GM12874 (cell line): ENCODE measurements at regions not wholly inside any gene's neighbourhood (a gene's known extent, or its start where the extent isn't known, plus 50 kb on each side); places are given as distances from the start of the nearest gene placed in this dataset.

Experiments used
- TF ChIP-seq, protein P1 (sequence below): IDR thresholded peaks from 2 replicates; pipeline ENCODE4 v1.5.1; 2011; ENCODE audit warnings: low read depth, mild to moderate bottlenecking, control low read depth, low read length, moderate library complexity; ENCODE audit not compliant: insufficient read depth

DNA sequence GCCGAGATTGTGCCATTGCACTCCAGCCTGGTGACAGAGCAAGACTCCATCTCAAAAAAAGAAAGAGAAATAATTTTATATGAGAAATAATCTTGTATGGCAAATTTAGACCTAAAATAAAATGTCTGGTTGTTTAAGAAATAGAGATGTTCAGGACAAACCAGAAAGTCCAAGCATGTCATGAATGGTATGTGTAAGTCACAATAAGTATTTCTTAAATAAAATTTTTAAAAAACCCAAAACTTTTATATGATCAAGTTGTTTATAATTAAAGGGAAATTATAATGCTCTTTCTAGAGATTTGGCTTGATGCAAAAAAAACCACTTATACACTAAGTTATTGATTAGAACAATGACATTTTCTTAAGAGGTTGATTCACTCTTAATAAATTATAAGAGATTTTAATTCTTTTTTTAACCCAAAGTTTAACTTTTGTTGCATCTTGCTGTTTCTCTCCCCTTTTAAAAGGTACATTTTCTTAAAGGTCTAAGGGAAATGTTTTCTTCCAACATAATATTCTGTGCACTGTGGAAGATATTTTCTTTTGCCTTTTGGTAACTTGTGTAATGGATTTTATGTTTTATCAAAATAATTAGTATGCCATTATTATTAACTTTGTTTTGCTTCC lies 105.7 kb downstream of the RTP4 start:
- TF ChIP-seq, protein P1, sequence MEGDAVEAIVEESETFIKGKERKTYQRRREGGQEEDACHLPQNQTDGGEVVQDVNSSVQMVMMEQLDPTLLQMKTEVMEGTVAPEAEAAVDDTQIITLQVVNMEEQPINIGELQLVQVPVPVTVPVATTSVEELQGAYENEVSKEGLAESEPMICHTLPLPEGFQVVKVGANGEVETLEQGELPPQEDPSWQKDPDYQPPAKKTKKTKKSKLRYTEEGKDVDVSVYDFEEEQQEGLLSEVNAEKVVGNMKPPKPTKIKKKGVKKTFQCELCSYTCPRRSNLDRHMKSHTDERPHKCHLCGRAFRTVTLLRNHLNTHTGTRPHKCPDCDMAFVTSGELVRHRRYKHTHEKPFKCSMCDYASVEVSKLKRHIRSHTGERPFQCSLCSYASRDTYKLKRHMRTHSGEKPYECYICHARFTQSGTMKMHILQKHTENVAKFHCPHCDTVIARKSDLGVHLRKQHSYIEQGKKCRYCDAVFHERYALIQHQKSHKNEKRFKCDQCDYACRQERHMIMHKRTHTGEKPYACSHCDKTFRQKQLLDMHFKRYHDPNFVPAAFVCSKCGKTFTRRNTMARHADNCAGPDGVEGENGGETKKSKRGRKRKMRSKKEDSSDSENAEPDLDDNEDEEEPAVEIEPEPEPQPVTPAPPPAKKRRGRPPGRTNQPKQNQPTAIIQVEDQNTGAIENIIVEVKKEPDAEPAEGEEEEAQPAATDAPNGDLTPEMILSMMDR, result no peak

DNA sequence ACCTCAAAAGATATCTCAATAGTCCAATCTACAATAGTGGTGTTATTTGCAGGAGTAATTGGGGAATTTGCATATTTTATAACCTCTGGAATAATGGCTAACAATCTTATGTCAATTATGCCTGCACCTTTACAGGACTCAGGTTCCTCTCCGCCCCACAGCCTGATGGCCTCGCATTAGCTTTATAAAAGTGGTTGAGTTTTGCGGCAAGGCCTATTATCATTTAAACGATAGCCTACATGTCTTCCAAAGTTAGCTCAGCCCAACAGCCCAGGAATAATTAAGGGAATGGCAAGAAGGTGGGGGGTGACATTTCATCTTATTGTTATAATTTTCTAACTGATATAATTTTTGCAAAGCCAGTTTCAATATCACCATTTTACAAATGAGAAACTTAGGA lies 97.3 kb downstream of the RTP4 start:
- TF ChIP-seq, protein P1, result no peak

DNA sequence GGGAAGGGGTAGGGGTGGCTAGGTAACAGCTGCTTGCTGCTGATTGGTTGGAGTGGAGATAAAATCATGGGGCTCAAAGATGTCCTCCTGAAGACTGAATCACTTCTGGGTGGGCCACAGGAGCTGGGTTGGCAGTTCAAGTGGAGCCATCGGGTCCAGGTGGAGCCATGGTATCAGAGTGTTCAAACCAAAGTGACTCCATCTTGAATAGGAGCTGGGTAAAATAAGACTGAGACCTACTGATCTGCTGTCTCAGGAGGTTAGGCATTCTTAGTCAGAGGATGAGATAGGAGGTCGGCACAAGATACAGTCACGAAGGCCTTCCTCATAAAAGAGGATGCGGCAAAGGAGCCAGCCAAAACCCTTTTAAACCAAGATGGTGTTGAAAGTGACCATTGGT lies 96.5 kb downstream of the RTP4 start:
- TF ChIP-seq, protein P1, result no peak

DNA sequence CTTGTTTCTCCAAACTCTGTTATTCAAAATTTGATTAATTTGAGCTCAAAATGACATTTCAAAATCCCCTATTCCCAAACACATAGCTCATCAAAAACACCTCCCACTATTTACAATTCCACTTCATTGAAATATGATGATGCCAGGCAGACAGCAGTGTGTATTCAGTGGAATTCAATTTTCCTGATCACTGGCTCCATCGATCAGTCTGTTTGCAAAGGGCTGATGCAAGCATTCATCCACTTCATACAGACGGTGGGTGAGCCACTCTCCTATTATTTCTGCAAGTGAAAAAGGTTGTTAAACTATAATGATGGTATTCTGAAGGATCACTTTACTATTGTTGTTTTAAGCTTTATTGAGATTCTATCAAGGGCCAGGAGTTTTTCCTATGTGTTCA lies 90.7 kb downstream of the RTP4 start:
- TF ChIP-seq, protein P1, result no peak

DNA sequence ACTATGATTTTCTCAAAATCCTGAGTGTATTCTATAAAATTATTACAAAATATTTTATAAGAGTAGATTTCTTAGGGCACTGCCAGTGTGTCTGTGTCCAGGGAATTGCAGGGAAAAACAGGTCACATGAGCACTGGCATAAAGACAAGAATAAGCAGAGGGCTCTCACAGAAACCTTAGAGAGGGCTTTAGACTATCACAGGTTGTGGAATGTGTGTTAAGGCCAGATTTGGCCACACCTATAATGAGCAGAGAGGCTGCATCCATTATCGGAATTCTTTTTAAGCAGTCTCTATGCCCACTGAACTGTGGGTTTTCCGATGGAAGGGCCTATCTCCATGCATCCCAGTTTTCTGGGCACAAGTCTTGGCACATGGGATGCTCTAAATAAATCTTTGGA lies 90.2 kb downstream of the RTP4 start:
- TF ChIP-seq, protein P1, result no peak

DNA sequence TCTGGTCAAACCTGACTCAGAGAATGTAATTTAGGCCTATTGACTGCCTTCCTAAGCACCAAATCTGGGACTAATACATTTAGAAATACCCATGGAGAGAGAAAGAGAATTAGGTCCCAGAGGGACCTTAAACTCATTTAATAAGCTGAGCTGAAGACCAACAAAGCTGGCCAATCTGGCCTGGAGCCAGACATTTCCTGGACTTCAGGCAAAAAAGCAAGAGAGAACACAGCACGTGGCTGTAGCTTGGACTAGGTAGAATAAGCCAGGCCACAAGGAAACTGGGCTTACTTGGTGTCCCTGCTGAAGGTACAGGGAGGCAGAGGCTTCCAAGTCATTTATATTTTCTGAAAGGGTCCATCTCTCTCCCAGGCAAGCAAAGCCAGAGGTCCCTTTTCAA lies 88.1 kb downstream of the RTP4 start:
- TF ChIP-seq, protein P1, result no peak

DNA sequence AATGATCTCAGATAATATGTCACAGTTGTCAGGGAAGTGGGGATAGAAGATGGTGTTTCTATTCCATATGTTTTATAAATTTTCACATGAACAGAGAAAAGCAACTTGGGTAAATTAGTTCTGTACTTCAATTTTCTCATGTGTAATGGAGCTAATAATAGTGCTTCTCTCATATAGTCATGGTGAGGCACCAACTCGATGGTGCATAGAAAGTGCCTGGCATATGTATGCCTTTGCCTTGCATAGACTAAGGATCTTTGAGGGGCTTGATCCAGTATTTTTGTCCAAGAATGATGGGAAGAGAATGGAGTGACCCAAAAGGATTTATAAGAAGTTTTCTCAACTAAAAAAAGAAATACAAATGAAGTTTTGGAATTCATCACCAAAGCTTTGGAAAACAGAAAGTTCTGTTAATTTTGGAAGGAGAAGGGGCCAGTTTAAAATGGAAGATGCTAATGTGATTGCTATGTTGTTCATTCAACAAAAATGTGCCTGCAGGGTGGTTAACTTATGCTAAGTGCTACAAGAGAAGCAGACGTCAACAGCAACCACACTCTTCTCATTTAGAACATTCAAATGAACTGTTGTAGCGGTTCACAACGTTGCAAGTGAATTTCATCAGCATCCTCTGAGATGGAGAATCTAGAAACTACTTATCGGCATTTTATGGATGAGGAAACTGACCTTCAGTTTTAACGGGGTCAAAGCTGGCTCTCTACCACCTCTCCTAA lies 86.1 kb downstream of the RTP4 start:
- TF ChIP-seq, protein P1, result no peak
